HG03108 (cell line): ENCODE measurements at regions not wholly inside any gene's neighbourhood (a gene's known extent, or its start where the extent isn't known, plus 50 kb on each side); places are given as distances from the start of the nearest gene placed in this dataset.
"Not testable (repeated sequence)": the region's sequence is repeated elsewhere in the genome, so short reads cannot be mapped to it uniquely, and the experiment has no call there.

ENCODE experiments used
- ATAC-seq: cut with Tn5 transposase; IDR thresholded peaks from one replicate; pipeline ENCODE4 v1.9.1; 2021; ENCODE audit warnings: moderate library complexity; ENCODE audit not compliant: unreplicated experiment

GRCh38 chr18:77369644-77370043 is 120.0 kb downstream of the GALR1 start:
- no peak for ATAC-seq

GRCh38 chr18:77373730-77374445 is 124.2 kb downstream of the GALR1 start:
- ATAC-seq = no peak

DNA sequence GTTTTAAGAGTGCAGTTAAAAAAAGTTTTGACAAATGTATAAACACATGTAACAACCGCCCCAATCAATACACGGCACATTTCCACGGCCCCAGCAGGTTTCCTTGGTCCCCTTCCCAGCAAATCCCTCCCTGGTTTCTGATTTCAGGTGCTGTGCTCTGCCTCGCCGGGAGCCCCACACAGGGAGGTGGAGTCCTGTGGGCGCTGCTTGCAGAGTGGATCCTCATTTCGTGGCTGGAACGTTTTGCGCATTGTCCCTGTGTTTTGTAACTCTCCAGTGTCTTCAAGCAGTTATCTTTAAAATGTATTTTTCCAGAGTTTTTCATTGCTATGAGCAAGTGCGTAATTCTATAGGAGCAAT is 124.8 kb downstream of the GALR1 start:
- no peak for ATAC-seq

DNA sequence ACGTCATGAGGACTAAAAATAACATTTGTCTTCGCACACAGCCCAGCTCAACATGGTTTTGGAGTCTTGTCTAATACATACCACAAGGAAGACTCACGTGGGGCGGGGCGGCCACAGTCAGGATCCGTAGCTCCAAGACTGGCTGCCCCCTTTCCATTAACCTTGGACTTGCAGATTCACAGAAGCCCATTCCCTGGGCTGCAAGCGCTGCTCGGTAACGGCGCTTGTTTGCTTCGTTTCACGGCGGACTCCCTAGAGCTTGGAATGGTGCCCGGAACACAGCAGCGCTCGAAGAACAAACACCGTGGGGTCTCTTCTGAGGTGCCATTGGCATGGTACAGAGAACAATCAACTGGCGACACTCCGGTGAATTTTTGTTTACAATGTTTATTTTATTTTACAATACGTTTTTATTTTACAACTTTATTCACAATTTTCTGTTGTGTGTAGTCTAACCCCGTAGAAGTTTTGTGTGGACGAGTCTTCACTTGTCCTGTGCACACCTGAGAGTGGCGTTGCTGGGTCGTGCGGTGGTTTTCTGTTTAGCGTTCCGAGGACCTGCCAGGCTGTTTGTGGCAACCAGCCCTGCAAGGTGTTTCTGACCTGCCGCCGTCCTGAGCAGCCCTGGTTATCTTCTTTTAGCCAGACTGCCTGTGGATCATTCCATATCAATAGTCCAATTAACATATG is 126.5 kb downstream of the GALR1 start:
- no peak for ATAC-seq

DNA sequence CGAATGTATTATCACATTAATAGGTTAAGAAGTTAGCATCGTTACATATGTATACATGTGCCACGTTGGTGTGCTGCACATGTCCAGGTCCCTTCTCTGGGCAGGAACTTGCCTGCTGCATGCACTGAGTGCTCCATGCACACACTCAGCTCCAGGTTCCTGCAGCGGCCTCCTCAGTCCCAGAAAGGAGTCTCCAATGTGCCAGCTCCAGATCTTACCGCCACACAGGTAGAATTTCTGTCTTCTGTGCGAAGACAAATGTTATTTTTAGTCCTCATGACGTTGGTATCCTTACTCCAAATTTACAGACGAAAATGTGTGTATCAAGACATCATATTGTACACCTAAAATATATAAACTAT is 127.1 kb downstream of the GALR1 start:
- no peak for ATAC-seq

GRCh38 chr18:77377813-77378212 is 128.2 kb downstream of the GALR1 start:
- no peak for ATAC-seq

GRCh38 chr18:77379976-77380509 is 130.4 kb downstream of the GALR1 start:
- ATAC-seq = no peak

DNA sequence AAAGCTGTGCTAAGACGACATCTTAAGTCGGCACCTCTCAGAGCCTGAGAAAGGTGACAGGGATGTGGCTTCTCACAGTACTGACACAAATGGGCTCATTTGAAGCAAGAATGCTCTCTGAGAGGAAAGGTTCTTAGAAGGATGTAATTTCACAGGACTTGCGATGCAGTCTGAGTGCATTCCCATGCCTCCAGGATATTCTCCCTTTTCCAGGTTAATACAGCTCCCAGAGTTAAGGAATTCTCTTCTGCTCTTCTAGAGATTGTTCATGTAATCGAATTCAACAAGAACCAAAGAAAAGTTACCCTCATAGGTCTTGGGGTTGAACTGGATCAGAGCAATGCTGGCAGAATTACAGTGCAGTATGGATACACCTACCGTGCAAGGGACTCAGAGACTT is 131.0 kb downstream of the GALR1 start:
- ATAC-seq = no peak

GRCh38 chr18:77392321-77392720 is 142.7 kb downstream of the GALR1 start:
- ATAC-seq = no peak

DNA sequence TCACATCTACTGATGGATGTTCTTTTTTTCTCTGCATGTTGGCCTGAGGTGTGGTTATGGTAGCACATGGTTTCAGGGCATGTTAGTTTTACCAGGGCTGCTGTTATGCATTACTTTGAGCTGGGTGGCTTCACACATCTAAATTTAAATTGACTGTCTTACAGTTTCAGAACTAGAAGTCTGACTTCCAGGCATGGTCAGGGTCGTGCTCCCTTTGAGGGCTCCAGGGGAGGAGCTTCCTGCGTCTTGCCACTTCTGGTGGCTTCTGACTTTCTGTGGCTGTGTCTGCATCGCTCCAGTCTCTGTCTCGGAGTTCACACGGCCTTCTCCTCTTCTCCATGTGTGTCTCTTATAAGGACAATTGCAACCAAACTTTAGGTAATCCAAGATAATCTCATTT is 143.9 kb downstream of the GALR1 start:
- ATAC-seq = no peak

GRCh38 chr18:77395953-77396352 is 146.3 kb downstream of the GALR1 start:
- ATAC-seq = no peak

- no peak for ATAC-seq
Observed at GRCh38 chr18:77397056-77397455, 147.4 kb downstream of the GALR1 start.

DNA sequence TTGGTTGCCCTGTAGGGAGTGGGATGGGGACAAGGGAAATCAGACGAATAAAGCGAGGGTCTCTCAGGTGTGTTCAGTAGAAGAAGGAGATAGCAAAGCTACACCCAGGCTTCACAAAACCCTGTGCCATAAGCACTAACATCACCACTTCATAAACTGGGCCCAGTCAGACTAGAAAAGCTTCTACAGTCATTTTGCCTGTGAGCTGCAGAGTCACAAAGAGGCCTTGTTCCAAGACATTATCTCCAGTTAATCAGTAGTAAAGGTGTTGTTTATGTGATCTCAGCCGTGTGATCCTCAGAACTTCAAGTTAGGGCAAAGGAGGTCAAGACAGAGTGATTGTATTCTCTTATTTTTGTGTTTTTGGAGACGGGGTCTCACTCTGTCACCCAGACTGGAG is 148.0 kb downstream of the GALR1 start:
- no peak for ATAC-seq

DNA sequence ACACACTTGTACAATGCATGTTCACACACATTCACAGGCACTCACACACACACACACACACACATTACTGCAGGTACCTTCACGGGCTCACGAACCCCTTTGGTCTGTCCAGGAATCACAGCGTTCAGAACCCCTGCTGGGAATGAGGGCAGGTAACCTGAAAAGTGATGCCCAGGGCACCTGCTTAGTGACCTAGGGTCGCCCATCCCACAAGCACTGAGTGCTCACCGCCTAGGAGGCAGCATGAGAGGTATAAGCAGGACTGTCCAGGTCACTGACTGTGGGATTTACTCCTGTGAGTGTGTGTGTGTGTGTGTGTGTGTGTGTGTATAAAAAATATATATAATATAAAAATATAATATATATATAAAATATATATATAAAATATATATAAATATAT is 150.9 kb downstream of the GALR1 start:
- no peak for ATAC-seq

- ATAC-seq = no peak
Observed at GRCh38 chr18:77401173-77401572, 151.5 kb downstream of the GALR1 start.

- ATAC-seq = no peak
Observed at GRCh38 chr18:77403969-77404535, 154.4 kb downstream of the GALR1 start.

DNA sequence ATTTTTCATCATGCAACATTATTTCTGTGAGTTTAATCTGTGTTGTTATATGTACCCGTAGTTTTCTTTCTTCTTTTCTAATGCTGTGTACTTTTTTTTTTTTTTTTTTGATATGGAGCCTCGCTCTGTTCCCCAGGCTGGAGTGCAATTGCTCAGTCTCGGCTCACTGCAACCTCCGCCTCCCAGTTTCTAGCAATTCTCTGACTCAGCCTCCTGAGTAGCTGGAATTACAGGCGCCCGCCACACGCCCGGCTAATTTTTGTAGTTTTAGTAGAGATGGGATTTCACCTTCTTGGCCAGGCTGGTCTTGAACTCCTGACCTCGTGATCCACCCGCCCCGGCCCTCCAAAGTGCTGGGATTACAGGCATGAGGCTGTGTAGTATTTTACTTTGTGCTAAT is 155.4 kb downstream of the GALR1 start:
- ATAC-seq = no peak

- ATAC-seq = no peak
Observed at GRCh38 chr18:77407733-77408132, 158.1 kb downstream of the GALR1 start.

- ATAC-seq = not testable (repeated sequence)
Observed at GRCh38 chr18:77421546-77421945, 171.9 kb downstream of the GALR1 start.

DNA sequence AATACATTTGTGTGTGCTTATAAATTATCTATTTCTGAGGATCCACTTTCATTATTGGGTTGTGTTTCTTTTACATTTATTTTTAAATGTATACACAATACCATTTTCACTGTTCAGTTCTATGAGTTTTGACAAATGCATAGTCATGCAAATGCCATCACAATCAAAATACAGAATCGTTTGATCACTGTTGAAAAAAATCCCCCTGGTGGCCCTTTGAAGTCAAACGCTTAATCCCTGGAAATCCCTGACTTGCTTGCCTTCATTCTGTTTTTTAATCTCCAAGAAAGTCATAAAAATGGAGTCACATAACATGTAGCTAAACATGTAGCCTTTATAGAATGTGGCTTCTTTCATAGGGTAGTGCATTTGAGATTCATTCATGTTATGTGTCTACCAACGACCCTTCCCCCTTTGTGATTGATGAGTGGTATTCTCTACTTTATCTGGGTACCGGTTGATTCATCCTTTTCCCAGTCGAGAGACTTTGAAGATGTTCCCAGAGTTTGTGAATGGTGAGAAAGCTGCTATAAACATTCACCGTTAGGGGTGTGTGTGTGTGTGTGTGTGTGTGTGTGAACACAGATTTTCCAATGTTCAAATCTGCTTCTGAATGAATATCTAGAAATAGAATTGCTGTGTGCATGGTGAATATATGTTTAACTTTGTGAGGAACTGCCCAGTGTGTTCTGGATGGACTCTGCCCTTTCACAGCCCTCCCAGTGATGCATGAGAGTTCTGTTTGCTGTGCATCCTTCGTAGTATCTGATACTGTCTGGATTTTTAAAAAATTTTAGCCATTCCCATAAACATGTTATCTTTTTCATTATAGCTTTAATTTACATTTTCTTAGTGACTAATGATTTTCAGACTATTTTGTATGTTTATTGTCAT is 173.6 kb downstream of the GALR1 start:
- ATAC-seq = no peak

DNA sequence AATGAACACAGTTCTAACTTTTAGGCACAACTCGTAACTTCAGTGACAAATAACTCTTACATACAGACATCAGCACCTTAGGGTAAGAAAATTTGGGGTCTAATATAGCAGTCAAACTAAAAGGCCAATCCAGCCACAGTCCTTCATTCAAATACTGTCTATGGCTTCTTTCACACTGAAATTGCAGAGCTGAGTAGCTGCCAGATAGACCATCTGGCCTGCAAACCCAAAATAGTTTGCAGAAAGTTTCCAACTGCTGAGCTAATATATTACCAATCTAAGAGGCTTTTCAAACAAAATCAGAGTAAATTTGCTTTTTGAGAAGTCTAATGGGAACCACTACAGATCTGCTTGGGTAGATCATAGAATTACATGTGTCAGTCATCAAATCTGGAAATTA is 183.4 kb downstream of the GALR1 start:
- ATAC-seq = no peak
